Body of pancreas (tissue), 4 donors: ENCODE measurements at regions not wholly inside any gene's neighbourhood (a gene's known extent, or its start where the extent isn't known, plus 50 kb on each side); places are given as distances from the start of the nearest gene placed in this dataset.

Experiments
- CTCF ChIP-seq, 7 experiments: fragments of 450-650 bp in 4 of 7; fragments of 200-600 bp in 3 of 7; sonication (generic) in 3 of 7; IDR thresholded peaks; one replicate each; pipeline ENCODE4 v1.5.1; 2016 to 2019; ENCODE audit warnings: antibody characterized with exemption in 7 of 7
- POLR2A ChIP-seq, 3 donors: fragments of 450-650 bp; IDR thresholded peaks; one replicate each; pipeline ENCODE4 v1.6.1; 2016; ENCODE audit warnings: antibody characterized with exemption in 3 of 3, mild to moderate bottlenecking in 2 of 3

- no peak for TF ChIP-seq CTCF (IDR thresholded peaks at IDR 0.05)
- TF ChIP-seq POLR2A (IDR thresholded peaks at IDR 0.05), result no peak
These were observed 663.6 kb upstream of the NRXN1 start for GRCh38 chr2:51695531-51695930.
